Left lung (tissue), 4 donors: ENCODE measurements at regions not wholly inside any gene's neighbourhood (a gene's known extent, or its start where the extent isn't known, plus 50 kb on each side); places are given as distances from the start of the nearest gene placed in this dataset.
"Not testable (repeated sequence)": the region's sequence is repeated elsewhere in the genome, so short reads cannot be mapped to it uniquely, and the experiment has no call there.

Experiments
- ATAC-seq: fragments of 200-7000 bp; cut with Tn5 transposase; one replicate; pipeline ENCODE4 v1.9.1; 2020; ENCODE audit warnings: moderate library complexity
- DNase-seq, 4 donors: peaks; one replicate each; pipeline ENCODE4 v3.0.0-alpha.2; 2013 to 2020
- H3K27ac ChIP-seq, 2 donors: fragments of 200-600 bp; sonication (generic) in 1 of 2; one replicate each; pipeline versions ENCODE4 v1.5.0 to v1.8.0; 2020 to 2021
- H3K27me3 ChIP-seq, 2 donors: fragments of 200-600 bp; sonication (generic) in 1 of 2; one replicate each; pipeline versions ENCODE4 v1.5.0 to v1.8.0; 2020 to 2021
- H3K36me3 ChIP-seq, 2 donors: fragments of 200-600 bp; sonication (generic) in 1 of 2; one replicate each; pipeline versions ENCODE4 v1.5.0 to v1.8.0; 2020 to 2021
- H3K4me1 ChIP-seq, 2 donors: fragments of 200-600 bp; one replicate each; pipeline ENCODE4 v1.8.0; 2021
- H3K4me3 ChIP-seq, 2 donors: fragments of 200-600 bp; sonication (generic) in 1 of 2; one replicate each; pipeline versions ENCODE4 v1.5.0 to v1.8.0; 2020 to 2021; ENCODE audit warnings: mild to moderate bottlenecking in 1 of 2
- H3K9me3 ChIP-seq, 2 donors: fragments of 200-600 bp; sonication (generic) in 1 of 2; one replicate each; pipeline versions ENCODE4 v1.5.0 to v1.8.0; 2020 to 2021
- intact Hi-C, 2 donors: fragments of 100-400 bp; cut with DNase I; formaldehyde crosslinking; loops; one replicate each; pipeline versions ENCODE4 v1.11.2 to v1.14.2; 2022
- TF ChIP-seq, protein P1 (sequence below), 2 donors: fragments of 200-600 bp; sonication (generic) in 1 of 2; IDR thresholded peaks; one replicate each; pipeline versions ENCODE4 v1.5.0 to v1.8.0; 2021; ENCODE audit warnings: antibody characterized with exemption in 2 of 2
- donor health status: DM: no; HTN: yes; CAD: no.
- donor health status: DM: no; HTN: no; CAD: no.

DNA sequence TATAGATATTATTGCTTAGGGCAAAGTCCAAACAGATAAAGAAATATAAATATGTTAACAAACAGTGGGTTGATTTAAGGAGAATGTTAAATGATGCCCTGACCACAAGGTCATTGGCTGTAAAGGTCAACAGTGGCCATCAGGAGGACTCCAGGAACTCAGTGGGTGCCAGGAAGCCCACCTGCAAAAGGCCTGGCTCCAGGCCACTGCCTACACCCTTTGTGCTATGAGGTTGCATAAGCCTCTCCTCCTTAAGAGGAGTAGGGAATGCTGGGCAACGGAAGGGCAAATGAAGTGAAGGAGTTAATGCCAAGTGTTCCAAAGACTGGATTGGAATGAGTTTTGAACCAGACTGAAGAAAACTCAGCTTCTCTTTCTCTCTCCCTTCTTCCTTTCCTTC is 73.3 kb upstream of the ALX4 start:
- Histone ChIP-seq H3K9me3 (no peaks in the 10 kb centered on the region), H3K27me3 (peaks cover 5 to 43% of the 10 kb centered on the region in 2 donors), H3K4me1 (no peaks in the 10 kb centered on the region), H3K4me3 (no peak overlapping the region), H3K27ac (no peak overlapping the region), H3K36me3 (no peaks in the 10 kb centered on the region)
- ATAC-seq (no peak), DNase-seq (no peak)
- intact Hi-C loops = no loop called here
- TF ChIP-seq, protein P1, sequence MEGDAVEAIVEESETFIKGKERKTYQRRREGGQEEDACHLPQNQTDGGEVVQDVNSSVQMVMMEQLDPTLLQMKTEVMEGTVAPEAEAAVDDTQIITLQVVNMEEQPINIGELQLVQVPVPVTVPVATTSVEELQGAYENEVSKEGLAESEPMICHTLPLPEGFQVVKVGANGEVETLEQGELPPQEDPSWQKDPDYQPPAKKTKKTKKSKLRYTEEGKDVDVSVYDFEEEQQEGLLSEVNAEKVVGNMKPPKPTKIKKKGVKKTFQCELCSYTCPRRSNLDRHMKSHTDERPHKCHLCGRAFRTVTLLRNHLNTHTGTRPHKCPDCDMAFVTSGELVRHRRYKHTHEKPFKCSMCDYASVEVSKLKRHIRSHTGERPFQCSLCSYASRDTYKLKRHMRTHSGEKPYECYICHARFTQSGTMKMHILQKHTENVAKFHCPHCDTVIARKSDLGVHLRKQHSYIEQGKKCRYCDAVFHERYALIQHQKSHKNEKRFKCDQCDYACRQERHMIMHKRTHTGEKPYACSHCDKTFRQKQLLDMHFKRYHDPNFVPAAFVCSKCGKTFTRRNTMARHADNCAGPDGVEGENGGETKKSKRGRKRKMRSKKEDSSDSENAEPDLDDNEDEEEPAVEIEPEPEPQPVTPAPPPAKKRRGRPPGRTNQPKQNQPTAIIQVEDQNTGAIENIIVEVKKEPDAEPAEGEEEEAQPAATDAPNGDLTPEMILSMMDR (IDR thresholded peaks at IDR 0.05) = no peak

DNA sequence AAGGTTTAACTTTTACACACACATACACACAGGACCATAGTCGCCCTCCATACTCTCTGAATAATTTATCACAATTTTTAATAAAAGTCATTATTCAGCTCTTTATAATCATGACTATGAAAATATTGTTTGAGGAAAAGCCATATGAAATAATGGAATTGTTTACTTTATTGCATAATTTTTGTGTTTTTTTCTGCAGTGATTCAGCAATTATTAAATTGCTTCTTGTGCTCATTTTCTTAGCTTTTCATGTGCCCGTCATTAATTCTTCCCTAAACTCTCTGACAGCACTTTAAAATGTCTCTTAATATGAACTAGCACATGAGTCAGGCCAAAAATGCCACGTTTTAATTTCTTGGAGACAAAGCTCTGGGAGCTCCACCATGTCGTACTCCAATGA is 77.5 kb upstream of the ALX4 start:
- no peaks in the 10 kb centered on the region for H3K4me1 ChIP-seq
- no peaks in the 10 kb centered on the region for H3K36me3 ChIP-seq
- intact Hi-C loops = no loop called here
- no peak overlapping the region for H3K27ac ChIP-seq
- TF ChIP-seq, protein P1 (IDR thresholded peaks at IDR 0.05) = no peak
- DNase-seq (no peak), ATAC-seq (no peak)
- H3K9me3 ChIP-seq = peaks cover 0 to 9% of the 10 kb centered on the region in 2 donors
- peaks cover 0 to 25% of the 10 kb centered on the region in 2 donors for H3K27me3 ChIP-seq
- H3K4me3 ChIP-seq = no peak overlapping the region

- Histone ChIP-seq H3K4me3 (no peak overlapping the region), H3K9me3 (peaks cover 0 to 9% of the 10 kb centered on the region in 2 donors), H3K27me3 (peaks cover 0 to 21% of the 10 kb centered on the region in 2 donors), H3K4me1 (no peaks in the 10 kb centered on the region), H3K27ac (no peak overlapping the region), H3K36me3 (no peaks in the 10 kb centered on the region)
- intact Hi-C loops = no loop called here
- TF ChIP-seq, protein P1 (IDR thresholded peaks at IDR 0.05) = no peak
- ATAC-seq (no peak), DNase-seq (no peak)
Measured at GRCh38 chr11:44387825-44388224, 77.9 kb upstream of the ALX4 start.

- Histone ChIP-seq H3K27ac (no peak overlapping the region), H3K9me3 (peaks cover 0 to 9% of the 10 kb centered on the region in 2 donors), H3K27me3 (peaks cover 0 to 15% of the 10 kb centered on the region in 2 donors), H3K4me1 (no peaks in the 10 kb centered on the region), H3K4me3 (no peak overlapping the region), H3K36me3 (no peaks in the 10 kb centered on the region)
- intact Hi-C loops = no loop called here
- TF ChIP-seq, protein P1 (IDR thresholded peaks at IDR 0.05) = no peak
- ATAC-seq = no peak
- no peak for DNase-seq
Measured at GRCh38 chr11:44388828-44389657, 79.1 kb upstream of the ALX4 start.

DNA sequence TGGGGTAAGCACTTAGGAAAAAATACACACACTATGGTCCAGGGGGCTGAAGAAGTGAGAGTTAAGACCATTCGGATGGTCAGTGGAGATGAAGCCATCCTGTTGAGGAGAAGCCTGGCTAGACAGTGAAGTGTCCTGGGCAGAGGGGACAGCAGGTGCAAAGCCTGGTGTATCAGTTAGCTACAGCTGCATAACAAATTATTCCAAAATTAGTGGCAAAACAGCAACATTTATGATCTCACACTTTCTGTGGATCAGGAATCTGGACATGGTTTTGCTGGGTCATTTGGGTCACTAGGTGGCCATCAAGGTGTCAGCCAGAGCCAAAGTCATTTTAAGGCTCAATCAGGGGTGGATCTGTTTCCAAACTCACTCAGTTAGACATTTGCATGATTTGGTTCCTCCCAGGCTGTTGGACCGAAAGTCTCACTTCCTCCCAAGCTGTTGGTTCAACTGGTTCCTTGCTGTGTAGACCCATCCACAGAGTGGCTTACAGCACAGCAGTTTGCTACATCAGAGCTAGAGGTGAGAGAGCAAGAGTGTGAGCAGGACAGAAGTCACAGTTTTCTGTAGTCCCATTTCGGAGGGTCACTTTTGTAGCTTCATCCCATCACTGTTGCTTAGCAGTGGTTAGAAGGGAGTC is 80.1 kb upstream of the ALX4 start:
- Histone ChIP-seq H3K27me3 (peaks cover 0 to 15% of the 10 kb centered on the region in 2 donors), H3K4me1 (no peaks in the 10 kb centered on the region), H3K4me3 (no peak overlapping the region), H3K27ac (no peak overlapping the region), H3K9me3 (peaks cover 0 to 9% of the 10 kb centered on the region in 2 donors), H3K36me3 (no peaks in the 10 kb centered on the region)
- TF ChIP-seq, protein P1 (IDR thresholded peaks at IDR 0.05) = no peak
- intact Hi-C loops = no loop called here
- DNase-seq = no peak
- ATAC-seq = no peak

DNA sequence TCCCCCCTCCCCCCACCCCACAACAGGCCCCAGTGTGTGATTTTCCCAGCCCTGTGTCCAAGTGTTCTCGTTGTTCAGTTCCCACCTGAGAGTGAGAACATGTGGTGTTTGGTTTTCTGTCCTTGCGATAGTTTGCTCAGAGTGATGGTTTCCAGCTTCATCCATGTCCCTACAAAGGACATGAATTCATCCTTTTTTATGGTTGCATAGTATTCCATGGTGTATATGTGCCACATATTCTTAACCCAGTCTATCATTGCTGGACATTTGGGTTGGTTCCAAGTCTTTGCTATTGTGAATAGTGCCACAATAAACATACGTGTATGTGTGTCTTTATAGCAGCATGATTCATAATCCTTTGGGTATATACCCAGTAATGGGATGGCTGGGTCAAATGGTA is 81.1 kb upstream of the ALX4 start:
- H3K4me3 ChIP-seq, ATAC-seq, H3K9me3 ChIP-seq, H3K27ac ChIP-seq, H3K36me3 ChIP-seq, intact Hi-C loops, DNase-seq, H3K4me1 ChIP-seq: not testable (repeated sequence)
- H3K27me3 ChIP-seq = peaks cover 0 to 15% of the 10 kb centered on the region in 2 donors

GRCh38 chr11:44396746-44397145 is 86.8 kb upstream of the ALX4 start:
- H3K4me3 ChIP-seq, H3K4me1 ChIP-seq, H3K9me3 ChIP-seq, intact Hi-C loops, H3K27ac ChIP-seq, DNase-seq, ATAC-seq, H3K36me3 ChIP-seq: not testable (repeated sequence)
- peaks cover 0 to 26% of the 10 kb centered on the region in 2 donors for H3K27me3 ChIP-seq
